ENCODE measurements at regions not wholly inside any gene's neighbourhood (a gene's known extent, or its start where the extent isn't known, plus 50 kb on each side); places are given as distances from the start of the nearest gene placed in this dataset.

GRCh38 chr10:123221418-123221817, 67.2 kb downstream of the BUB3 start:
- no peak for TF ChIP-seq GATA2 (IDR thresholded peaks at IDR 0.05; ENCODE audit: low read depth, low read length)
- TF ChIP-seq GATA3 (IDR thresholded peaks at IDR 0.05; ENCODE audit: low read depth, low read length), result no peak

- TF ChIP-seq GATA3 (IDR thresholded peaks at IDR 0.05; ENCODE audit: low read depth, low read length) (no peak), GATA2 (IDR thresholded peaks at IDR 0.05; ENCODE audit: low read depth, low read length) (no peak)
These were observed 68.6 kb downstream of the BUB3 start for GRCh38 chr10:123222832-123223231.

- TF ChIP-seq GATA2 (IDR thresholded peaks at IDR 0.05; ENCODE audit: low read depth, low read length) (no peak), GATA3 (IDR thresholded peaks at IDR 0.05; ENCODE audit: low read depth, low read length) (no peak)
These were observed 73.5 kb downstream of the BUB3 start for GRCh38 chr10:123227706-123228105.

- TF ChIP-seq GATA2 (IDR thresholded peaks at IDR 0.05; ENCODE audit: low read depth, low read length), result no peak
- TF ChIP-seq GATA3 (IDR thresholded peaks at IDR 0.05; ENCODE audit: low read depth, low read length), result no peak
These were observed 75.9 kb downstream of the BUB3 start for GRCh38 chr10:123229927-123230630.

- TF ChIP-seq GATA2 (IDR thresholded peaks at IDR 0.05; ENCODE audit: low read depth, low read length) (no peak), GATA3 (IDR thresholded peaks at IDR 0.05; ENCODE audit: low read depth, low read length) (no peak)
These were observed 81.9 kb downstream of the BUB3 start for GRCh38 chr10:123236126-123236525.

- no peak for TF ChIP-seq GATA2 (IDR thresholded peaks at IDR 0.05; ENCODE audit: low read depth, low read length)
- no peak for TF ChIP-seq GATA3 (IDR thresholded peaks at IDR 0.05; ENCODE audit: low read depth, low read length)
These were observed 86.0 kb downstream of the BUB3 start for GRCh38 chr10:123240250-123240649.

GRCh38 chr10:123240776-123241175, 86.6 kb downstream of the BUB3 start:
- no peak for TF ChIP-seq GATA2 (IDR thresholded peaks at IDR 0.05; ENCODE audit: low read depth, low read length)
- no peak for TF ChIP-seq GATA3 (IDR thresholded peaks at IDR 0.05; ENCODE audit: low read depth, low read length)

GRCh38 chr10:123241391-123242141, 87.4 kb downstream of the BUB3 start:
- TF ChIP-seq GATA2 (IDR thresholded peaks at IDR 0.05; ENCODE audit: low read depth, low read length) (no peak), GATA3 (IDR thresholded peaks at IDR 0.05; ENCODE audit: low read depth, low read length) (no peak)

- no peak for TF ChIP-seq GATA3 (IDR thresholded peaks at IDR 0.05; ENCODE audit: low read depth, low read length)
- TF ChIP-seq GATA2 (IDR thresholded peaks at IDR 0.05; ENCODE audit: low read depth, low read length), result no peak
These were observed 90.5 kb downstream of the BUB3 start for GRCh38 chr10:123244747-123245146.

GRCh38 chr10:123245264-123245663, 91.1 kb downstream of the BUB3 start:
- TF ChIP-seq GATA3 (IDR thresholded peaks at IDR 0.05; ENCODE audit: low read depth, low read length), result no peak
- no peak for TF ChIP-seq GATA2 (IDR thresholded peaks at IDR 0.05; ENCODE audit: low read depth, low read length)

- TF ChIP-seq GATA3 (IDR thresholded peaks at IDR 0.05; ENCODE audit: low read depth, low read length) (no peak), GATA2 (IDR thresholded peaks at IDR 0.05; ENCODE audit: low read depth, low read length) (no peak)
These were observed 95.7 kb downstream of the BUB3 start for GRCh38 chr10:123249894-123250293.

GRCh38 chr10:123250640-123251039, 96.4 kb downstream of the BUB3 start:
- TF ChIP-seq GATA3 (IDR thresholded peaks at IDR 0.05; ENCODE audit: low read depth, low read length), result no peak
- TF ChIP-seq GATA2 (IDR thresholded peaks at IDR 0.05; ENCODE audit: low read depth, low read length), result no peak

- TF ChIP-seq GATA3 (IDR thresholded peaks at IDR 0.05; ENCODE audit: low read depth, low read length) (no peak), GATA2 (IDR thresholded peaks at IDR 0.05; ENCODE audit: low read depth, low read length) (no peak)
These were observed 98.6 kb downstream of the BUB3 start for GRCh38 chr10:123252779-123253178.

- TF ChIP-seq GATA2 (IDR thresholded peaks at IDR 0.05; ENCODE audit: low read depth, low read length) (peak; percentile 94), GATA3 (IDR thresholded peaks at IDR 0.05; ENCODE audit: low read depth, low read length) (peak; percentile 57; the same call in 1 of the 2 replicates)
These were observed 103.8 kb downstream of the BUB3 start for GRCh38 chr10:123257904-123258456.

GRCh38 chr10:123259081-123259480, 104.9 kb downstream of the BUB3 start:
- TF ChIP-seq GATA2 (IDR thresholded peaks at IDR 0.05; ENCODE audit: low read depth, low read length) (no peak), GATA3 (IDR thresholded peaks at IDR 0.05; ENCODE audit: low read depth, low read length) (no peak)
